DMS153 (cell line): ENCODE measurements at regions not wholly inside any gene's neighbourhood (a gene's known extent, or its start where the extent isn't known, plus 50 kb on each side); places are given as distances from the start of the nearest gene placed in this dataset.

Experiments used
- DNase-seq: peaks from one replicate; lab custom pipeline; 2025; lab: John Stamatoyannopoulos, UW

DNA sequence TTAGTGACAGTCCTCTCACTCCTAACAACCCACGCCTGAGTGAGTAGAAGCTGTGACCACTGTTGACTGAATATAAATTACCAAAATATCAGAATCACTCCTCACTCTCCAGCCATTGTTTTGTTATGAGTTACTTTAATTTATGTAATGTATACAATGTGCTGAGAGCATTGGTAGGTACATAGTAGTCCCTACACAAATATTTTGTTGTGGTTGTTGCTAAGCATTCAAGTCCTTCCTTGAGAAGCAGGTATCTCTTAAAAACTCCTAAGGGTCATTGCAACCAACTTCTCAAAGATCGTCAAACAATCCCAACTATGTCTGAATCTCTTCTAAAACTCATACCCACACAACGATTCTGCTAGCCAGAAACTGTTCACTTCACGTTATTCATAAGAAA is 476.8 kb upstream of the TNP1 start:
- DNase-seq = no peak

DNA sequence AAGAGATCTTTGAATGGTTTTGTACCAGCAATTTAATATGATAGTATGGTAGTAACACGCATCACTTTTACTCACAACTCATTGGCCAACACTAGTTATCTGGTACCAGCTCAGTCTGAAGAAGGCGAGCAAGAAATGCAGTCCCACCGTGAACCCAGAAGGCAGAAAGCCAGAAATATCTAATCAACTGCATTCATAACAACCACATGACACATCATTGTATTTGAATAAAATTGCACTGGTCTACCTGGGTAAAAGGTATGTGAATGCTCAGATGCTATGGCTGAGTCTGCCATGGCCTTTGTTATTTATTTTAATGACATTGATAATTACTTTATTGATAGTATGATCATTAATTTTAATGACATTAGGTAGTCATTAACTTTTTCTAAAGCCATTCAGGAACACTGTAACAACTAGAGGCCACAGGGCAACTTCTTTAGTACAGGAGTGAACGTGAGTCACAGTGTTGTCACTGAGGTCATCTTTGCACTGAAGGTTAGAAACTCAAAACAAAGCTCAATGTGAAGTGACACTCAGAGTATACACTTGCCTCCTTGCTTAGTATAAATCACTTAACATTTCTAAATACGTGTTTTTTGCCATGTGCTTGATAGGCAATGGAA is 475.6 kb upstream of the TNP1 start:
- no peak for DNase-seq

DNA sequence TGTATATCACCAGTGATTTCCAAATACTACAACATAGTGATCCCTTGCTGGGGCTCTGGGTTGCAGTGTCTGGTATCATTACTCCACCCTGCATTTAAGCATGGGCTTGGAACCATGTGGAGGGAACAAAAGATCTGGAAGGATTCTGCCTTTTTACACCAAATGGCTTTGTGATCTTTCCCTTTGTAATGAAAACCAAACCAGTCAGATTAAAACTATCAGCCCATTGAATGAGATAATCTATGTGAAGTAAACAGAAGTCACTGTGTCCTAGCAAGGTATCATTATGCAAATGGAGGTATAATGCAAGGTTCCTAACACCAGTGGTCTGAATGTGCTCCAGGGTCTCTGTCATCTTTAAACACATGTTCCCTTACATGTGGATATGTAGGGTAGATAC is 474.7 kb upstream of the TNP1 start:
- no peak for DNase-seq

DNA sequence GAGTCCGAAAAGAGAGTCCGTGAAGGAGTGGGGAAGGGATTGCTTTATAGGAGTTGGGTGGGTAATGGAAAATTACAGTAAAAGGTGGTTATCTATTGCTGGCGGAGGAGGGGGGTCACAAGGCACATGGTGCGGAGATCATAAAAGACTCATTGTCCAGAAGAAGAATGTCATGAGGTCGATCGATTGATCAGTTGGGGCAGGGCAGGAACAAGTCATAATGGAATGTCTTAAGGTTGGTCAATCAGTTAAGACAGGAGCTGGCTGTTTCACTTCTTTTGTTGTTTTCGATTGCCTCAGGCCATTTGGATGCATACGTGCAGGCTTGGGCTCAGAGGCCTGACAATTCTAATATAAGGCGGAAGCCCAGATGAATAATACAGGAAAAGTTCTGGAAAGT is 473.0 kb upstream of the TNP1 start:
- DNase-seq = no peak

DNA sequence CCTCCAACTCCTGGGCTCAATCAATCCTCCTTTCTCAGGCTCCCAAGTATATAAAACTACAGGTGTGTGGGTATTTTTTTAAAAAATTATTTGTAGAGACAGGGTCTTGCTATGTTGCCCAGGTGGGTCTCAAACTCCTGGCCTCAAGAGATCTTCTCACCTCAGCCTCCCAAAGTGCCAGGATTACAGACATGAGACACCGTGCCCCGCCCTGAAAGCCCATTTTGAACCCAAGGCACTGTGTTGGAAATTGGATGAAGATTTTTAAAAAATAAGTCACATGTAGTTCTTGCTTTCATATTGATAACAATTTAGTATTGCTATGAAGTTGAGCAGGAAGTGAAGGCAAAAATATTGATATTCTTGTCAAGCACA is 472.5 kb upstream of the TNP1 start:
- no peak for DNase-seq

DNA sequence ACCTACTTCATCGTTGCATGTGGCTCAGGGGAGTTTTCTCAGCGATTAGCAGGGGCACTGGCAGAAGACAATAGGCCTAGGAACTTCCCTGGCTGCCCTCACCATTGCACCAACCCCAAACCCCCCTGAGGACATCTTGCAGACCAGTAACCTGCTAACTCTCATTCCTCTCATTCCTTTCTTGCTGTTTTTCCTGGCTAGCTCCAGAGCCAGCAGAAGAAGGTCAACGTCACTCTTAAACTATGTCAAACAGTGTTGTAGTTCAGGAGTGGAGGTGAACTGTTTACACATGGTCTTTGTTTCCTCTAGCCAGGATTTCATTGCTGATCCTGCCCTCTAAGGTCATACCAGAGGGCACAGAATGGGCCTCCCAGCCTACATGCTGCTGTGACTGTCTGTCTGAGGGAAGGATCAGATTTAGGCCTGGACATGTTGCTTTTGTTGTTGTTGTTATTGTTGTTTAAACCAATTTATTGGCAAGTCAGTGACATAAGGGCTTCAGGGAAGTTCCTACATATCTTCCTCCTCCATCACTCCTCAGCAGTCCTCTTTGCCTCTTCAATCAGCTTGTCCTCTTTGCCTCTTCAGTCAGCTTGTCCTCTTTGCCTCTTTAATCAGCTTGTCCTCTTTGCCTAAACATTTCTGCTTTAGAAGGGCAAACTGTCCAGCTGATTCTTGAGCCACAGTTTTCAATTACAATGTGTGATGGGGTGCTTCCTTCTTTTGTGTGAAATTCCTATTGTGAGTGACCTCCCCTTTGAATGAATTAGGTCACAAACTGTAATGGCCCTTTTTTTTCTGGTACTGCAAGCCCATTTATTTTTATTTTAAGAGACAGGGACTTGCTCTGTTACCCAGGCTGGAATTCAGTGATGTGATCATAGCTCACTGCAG is 471.9 kb upstream of the TNP1 start:
- DNase-seq = no peak

DNA sequence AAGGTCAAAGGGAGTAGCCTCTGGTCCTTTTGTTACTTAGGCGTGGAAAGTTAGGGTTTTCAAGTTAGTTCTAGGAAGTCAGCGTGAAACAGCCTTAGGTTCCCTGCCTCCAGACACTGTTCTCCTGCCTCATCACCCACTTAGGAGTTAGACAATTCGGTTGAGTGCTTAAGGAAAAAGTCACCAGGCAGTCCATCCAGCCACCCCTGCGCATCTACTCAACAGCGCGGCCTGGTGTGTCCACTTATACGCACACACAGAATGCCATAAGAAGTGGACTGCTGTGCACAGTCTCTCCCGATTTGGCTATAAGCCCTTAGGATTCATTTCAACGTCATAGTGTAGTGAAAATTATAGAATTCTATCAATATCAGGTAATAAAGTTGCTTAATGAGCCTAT is 470.8 kb upstream of the TNP1 start:
- no peak for DNase-seq

DNA sequence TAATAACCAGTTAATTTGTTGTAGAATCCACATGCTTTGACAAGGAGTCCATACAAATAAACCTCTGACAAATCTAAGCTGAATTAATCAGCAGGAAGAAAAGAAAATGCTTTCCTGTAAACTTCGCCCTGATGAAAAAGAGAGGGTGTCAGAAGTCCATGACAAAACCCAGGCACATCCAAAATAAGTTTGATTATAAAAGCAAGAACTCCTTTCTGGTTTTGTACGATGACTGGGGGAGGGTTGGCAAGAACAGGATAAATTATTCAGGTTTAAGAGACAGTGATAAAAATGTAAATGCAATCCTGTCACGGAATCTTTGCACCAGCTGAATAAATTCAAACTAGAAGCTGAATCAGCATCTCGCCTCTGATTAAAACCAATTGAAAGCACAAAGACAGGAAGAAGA is 469.2 kb upstream of the TNP1 start:
- no peak for DNase-seq

DNA sequence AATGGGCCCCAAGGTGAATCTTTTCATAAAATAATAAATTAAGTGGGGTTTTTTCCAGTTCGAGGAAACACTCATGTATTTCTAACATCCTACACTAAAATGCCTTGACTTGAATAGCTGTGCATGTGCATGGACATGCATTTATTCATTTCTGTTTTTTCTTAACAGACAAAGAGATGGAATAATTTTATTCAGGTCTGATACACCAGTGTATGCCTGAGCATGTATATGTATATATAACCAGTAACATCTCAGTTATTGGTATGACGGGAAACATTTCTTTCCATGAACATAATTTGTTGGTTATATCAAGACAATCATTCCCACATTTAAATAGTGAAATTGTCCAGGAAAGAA is 468.7 kb upstream of the TNP1 start:
- DNase-seq = no peak

DNA sequence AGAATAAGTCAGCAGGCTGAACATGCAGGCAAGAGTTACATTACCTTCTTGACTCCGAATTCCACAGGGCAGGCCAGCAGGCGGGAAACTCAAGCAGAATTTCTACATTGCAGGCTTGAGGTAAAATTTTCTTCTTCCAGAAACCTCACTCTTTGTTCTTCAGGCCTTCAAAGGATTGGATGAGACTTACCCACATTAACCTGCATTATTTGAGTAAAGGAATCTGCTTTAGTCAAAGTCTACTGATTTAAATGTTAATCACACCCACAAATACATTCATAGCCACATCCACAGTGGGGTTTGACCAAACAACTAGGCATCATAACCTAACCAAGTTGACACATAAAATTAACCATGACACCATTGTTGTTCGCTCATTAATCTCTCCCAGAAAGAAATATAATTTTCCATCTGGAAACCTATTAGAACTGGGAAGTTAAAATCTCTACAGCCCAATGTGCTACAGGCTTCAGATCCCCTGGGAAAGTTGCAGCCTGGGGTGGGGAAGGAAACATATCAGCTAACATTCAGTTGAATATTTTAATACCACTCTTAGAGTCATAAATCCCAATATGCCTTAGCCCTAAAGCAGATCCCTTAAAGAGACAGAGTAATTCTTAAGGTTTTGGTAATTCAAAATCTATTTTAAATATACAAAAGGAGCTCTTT is 468.2 kb upstream of the TNP1 start:
- no peak for DNase-seq

DNA sequence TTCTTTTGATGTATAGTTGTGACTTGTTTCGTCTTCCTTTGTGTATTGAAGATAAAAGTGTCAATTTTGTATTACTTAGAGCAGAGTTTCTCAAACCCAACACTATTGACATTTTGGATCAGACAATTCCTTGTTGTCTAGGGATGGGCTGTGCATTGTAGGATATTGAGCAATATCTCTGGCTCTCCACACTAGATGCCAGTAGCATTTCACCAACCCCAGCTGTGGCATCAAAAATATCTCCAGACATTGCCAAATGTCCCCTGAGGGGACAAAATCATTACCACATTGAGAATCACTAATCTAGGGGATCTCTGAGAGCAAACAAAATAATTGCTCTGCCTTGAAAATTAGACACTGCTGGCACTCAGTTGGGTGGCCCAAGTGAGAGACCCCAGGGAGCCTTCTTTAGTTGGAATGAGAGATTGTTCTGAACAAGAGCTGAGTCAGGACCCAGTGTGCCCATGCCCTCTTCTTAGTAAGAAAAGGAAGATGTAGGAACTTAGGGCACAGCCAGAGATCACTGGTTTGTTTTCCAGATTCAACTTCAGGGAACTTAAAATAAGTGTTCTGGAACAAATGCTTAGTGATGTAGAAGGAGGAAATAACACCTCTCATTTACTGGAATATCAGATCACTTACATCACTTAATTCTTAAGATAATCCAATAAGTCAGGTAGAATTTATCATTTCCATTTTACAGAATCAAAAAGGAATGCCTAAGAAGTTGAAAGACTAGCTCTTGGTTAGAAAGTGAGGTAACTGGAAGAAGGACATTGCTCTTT is 466.6 kb upstream of the TNP1 start:
- no peak for DNase-seq

DNA sequence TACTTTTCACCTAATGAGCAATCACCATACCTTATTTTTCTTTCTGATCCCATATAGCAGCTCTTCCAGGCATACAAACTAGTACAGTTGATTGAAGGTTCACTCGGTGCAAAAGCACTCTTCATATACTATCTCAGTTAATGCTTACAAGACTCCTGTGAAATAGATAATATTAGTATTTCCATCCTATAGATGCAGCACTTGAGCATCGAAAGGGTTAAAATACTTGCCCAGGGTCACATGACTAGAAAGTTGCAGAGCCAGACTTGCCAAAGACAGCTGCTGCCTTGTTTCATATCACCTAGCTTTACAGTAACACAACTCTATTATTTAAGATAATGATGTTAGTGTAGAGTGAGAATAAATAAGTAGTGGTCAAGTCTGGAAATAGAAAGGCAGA is 466.0 kb upstream of the TNP1 start:
- DNase-seq = no peak

DNA sequence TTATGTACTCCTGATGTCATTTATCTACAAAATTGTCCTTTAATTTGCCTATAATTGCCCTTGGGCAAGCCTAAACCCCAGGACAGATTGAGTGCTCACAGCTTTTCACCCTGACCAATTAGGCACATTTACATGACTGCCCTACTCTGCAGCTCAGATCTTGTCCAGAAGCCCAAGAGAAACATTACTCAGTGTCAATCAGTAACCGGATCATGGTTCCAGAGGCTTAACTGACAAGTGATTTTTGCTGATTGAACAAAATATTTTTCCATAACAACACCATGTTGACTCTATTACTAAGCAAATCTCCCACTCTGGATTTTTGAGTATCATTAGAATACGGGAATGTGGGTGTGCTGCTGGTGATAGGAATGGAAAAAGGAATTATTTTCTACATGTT is 465.4 kb upstream of the TNP1 start:
- DNase-seq = no peak

DNA sequence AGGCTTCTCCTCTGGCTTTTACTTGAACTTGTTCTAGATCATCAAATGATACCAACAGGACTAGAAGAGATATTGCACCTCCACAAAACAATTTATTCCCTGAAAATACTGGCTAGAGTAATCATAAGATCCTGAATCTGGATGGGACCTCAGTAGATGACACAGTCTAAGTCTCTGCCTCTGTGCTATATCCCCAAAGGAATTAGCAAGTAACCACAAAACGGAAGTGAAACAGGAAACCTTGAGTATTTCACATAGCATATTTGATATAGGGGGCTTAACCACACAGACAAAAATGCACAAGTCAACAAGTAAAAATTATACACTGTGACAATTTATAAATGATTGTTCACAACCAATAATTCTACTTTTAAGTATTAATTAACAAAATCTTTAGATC is 456.9 kb upstream of the TNP1 start:
- no peak for DNase-seq

DNA sequence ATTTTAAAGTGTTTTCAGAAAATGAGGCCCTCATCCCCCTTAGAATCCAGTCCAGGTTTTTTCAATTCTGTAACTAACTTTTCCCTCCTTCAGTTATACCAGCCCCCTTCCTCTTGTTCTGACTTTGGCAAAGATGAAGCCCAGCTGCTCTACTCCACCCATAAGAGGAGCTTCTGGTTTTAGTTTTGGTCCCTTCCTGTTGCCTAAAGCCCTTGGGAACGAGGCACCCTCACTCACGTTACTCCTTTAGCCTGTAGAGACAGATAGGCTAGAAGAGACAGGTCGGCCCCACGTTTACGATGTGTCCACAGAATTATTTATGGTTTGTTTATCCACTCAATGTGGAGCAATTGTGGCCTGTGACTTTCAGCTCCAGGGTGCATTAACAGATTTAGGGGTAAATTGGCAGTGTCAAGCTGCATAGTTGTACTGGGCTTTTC is 454.2 kb upstream of the TNP1 start:
- DNase-seq = peak; percentile 98

DNA sequence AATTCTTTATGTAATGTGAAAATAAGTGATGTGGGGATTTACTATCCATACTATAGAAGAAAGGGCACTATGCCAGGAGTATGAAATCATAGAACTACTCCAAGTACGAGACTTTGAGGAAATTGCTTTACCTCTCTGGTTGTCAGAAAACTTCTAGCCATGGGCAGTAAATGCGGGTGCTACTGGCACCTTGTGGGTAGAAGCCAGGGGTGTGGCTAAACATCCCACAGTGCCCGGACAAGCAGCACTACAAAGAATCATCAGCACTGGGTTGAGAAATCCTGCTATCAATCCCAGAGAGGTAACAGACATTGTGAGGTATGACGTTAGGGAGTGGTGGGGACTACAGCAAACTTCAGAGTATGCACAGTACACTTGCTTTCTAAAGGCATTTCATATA is 453.5 kb upstream of the TNP1 start:
- no peak for DNase-seq

DNA sequence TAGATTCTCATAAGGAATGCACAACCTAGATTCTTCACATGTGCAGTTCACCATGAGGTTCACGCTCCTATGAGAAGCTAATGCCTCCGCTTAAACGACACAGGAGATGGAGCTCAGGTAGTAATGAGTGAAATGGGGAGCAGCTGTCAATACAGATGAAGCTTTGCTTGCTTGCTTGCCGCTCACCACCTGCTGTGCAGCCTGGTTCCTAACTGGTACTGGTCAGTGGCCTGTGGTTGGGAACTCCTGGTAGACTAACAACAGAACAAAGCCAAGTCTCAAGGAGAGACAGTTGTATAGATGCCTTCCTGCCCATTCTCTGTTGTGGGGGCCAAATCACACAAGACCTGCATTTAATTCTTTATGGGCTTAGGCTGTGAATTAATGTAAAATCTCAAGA is 449.2 kb upstream of the TNP1 start:
- DNase-seq = no peak

DNA sequence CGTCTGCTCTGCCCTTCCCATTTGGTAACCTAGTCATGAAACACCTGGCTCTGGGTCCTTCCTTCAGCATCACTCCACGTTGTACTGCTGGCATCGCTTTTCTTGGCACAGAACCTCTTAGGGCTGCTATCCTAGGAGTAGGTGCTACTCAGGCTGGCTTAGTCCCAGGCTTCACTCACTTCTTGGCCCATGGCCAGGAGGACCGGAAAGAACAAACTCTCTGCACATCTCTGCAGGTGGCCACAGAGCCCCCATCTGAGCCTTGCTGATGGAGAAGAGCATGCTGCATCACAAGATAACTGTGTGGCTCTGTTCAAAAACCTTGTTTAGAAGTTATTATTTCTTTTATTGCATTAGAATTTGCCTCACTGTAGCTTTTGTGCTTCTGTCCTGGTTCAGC is 447.2 kb upstream of the TNP1 start:
- DNase-seq = no peak

DNA sequence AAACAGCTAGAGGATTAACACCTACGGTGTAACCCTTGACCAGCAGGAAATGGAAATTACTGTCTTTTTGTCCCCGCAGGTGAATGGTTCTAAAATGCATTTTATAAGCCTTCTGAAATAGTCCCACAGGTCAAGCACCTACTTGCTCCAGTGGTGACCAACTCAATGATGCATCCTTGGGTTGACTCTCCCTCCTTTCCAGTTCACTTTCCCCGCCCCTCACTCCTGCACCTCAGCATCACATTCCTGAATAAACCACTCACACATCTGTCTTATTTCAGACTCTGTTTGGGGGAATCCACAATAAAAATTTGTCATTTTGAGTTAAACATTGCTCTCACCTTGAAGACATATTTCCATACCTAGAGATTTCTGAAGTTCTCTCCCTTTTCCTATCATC is 446.0 kb upstream of the TNP1 start:
- no peak for DNase-seq

DNA sequence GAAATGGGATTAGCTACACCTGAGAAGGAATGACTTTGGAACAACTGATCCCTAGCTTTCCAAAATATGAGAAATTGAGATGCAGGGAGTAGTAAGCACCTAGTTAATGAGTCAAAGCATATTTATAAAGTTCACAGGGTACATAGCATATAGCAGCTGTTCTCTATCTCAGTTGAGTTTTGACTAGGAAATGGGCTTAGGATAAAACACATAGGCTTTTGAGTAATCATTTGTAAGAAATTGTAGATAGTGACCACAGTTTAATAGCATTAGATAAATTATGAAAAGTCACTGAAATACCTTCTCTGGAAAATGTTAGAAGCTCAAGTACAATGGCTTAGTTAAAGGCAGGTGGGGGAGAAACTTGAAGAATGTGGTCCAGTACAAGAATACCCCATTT is 444.7 kb upstream of the TNP1 start:
- no peak for DNase-seq

DNA sequence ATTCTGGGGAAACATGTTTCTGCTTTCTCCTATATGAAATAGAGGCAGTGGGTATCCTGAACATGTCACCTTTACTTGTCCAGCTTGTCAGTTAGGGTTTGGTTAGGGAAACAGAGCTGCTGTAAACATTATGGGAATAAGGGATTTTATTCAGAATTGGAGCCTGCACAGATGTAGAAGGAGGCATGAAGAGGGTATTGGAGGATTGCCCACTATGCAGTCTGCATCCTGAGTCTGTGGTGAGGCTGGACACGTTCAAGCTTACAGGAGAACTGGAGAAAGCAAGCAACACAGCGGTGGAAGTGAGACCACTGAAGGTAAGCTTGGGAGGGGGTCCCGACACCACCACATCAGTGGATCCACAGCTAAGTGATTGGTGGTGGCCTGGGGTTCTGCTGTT is 443.0 kb upstream of the TNP1 start:
- DNase-seq = no peak

DNA sequence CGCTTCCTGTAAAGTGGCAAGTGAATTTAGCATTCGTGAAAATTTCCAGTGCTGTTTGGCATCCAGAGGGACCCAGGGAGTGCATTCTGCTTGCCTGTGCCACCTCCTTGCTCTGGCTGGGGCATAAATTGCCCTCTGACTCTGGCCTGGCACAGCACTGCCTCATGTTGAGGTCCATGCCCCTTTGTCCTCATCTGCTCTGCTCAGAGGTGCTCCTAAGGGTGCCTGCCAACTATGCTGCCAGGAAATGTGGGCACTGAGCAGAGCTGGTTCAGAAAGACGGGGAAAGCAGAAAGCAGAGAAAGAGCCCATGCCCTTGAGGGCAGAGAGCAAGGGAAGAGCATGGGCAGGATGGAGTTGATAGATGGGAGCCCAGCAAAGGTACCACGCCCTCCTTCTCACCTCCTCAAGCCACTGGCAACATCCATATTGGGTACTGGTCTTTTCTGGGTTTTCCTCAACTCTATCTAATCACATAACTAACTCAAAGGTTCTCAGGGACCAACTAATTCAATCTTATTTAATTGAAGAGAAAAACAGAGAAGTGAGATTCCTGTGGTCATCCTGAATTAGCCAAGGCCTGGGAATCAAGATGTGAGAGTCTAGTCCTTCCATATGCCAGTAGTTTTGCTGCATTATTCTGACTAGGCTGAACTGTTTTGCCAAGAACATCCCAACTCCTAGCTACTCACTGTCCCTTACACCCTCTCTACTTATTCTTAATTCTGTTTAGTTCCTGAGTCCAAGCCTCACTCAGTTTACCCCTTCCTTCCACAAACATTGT is 441.5 kb upstream of the TNP1 start:
- no peak for DNase-seq
